Non-pigmented ciliary epithelial cell (primary cell): ENCODE measurements at regions not wholly inside any gene's neighbourhood (a gene's known extent, or its start where the extent isn't known, plus 50 kb on each side); places are given as distances from the start of the nearest gene placed in this dataset.
"Not testable (repeated sequence)": the region's sequence is repeated elsewhere in the genome, so short reads cannot be mapped to it uniquely, and the experiment has no call there.

Source experiments
- DNase-seq: peaks from one replicate; pipeline ENCODE4 v3.0.0-alpha.2; 2010; ENCODE audit warnings: low read depth

DNA sequence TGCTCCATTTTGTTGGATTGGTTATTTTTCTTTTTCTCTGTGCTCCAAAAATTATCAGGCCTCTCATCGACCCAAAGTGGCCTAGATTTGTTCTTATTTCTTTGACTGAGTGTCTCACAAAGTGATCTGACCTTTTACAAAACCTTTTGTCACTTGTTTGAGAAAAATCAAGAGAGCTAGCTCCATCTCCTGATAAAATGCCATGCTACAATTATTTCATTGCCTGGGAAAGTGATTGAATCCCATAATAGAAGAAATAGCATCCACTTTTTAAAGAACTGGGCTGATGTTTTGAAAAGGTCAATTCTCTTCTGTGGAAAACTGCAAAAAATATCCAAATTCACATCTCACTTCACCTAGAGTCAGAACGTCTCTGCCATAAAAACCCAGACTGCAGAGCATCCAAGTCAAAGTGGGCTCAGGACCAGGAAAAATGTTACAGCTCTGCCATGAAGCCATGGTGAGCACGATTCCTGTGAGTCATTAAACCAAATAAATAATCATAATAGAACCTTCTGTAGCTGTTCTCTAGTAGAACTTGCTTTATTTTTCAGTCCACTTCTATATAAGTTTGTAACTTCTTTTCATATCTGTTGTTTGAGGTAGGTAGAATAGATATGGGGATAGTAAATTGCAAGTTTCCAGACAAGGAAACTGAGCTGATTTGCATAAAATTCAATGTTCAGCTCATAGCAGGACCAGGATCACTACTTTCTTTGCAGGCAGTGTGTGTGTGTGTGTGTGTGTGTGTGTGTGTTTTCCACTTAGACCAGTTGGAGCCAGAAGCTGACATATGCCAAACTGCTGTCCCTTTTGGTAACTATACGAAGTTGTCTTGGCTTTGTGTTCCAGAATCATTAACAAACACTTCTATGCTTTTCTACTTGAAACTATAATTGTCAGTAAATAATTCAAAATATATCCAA is 632.5 kb upstream of the ANKRD30A start:
- DNase-seq = no peak

DNA sequence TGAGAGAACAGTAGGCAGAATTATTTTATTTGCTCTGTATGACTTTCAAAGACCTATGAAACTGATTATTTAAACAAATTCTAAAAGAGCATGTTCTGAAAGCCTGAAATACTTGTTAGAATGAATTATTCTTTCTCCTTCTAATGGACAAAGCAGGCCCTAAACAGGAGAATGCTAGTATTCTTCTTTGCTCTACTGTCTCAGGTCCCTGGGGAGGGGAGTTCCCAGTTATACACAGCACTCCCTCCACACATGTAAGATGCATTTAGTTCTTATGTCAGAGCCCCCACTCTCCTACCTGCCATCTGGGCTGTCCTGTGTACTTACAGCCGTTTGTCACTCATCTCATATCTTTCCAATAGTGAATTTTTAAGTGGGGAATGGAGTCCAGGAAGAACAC is 633.5 kb upstream of the ANKRD30A start:
- no peak for DNase-seq

DNA sequence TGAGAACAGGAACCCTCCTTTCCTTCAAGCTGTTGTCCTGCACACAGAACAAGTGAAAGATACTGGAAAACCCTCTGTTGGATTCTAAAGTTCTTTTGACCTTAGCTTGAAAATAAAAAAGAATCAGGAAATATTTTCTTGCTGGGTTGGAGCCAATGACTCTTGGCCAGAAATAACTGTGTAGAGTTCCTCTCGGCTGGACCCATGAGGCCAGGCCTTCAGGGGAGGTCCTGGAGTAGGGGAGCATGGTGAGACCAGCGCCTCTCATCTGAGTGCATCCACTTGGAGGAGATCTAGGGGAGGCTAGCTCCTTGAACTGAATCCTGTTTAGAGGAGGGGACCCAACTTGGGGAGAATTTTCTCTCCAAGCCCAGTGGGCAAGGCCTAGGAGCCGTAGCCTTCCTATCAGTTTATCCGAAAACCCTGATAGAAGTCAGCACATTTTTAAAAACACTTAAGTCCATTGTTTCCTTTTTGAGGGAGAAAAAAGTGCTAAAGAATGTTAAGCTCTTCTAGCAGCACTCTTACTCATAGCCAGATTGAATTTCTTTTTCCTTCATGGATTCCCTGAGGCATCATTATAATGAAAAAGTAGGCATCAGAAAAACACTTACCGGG is 635.7 kb upstream of the ANKRD30A start:
- DNase-seq = peak; percentile 75

DNA sequence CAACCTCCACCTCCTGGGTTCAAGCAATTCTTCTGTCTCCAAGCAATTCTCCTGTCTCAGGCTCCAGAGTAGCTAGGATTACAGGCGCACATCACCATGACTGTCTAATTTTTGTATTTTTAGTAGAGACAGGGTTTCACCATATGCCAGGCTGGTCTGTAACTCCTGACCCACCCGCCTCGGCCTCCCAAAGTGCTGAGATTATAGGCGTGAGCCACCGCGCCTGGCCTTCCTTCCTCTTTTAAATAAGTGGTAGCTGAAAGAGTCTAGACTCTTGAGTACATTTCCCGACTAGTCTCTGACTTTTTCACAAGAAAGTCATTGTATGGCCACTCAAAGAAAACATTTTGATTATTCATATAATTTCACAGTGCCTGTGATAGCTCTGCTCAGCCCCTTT is 636.2 kb upstream of the ANKRD30A start:
- DNase-seq = no peak

DNA sequence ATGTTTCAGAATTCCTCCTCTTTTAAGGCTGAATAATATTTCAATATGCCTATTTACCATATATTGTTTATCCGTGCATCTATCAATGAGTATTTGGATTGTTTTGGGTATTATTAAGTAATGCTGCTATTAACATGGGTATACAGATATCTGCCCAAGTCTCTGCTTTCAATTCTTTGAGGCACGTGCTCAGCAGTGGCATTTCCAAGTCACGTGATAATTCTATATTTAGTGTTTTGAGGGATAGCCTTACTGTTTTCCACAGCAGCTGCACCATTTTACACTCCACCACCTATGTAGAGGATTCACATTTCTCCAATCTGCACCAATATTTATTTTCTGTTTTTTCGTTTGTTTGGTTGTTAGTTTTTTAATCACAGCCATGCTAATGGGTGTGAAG is 636.8 kb upstream of the ANKRD30A start:
- no peak for DNase-seq

DNA sequence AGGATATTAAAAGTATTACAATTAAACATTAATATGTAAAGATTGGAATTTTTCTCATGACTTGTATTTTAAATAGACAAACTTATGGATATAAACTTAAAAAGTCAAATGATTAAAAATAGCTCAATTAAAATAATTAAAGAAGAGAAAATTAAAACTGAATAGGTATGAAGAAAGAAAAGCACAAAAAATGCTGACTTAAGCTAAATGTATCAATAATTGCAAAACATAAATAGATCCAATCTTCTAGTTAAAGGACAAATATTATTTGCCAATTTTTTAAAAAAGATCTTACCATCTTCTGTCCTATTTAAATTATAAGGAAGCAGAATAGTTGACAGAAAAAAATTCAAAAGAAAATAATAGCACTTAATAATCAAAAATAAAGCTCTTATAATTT is 646.3 kb upstream of the ANKRD30A start:
- DNase-seq = no peak

DNA sequence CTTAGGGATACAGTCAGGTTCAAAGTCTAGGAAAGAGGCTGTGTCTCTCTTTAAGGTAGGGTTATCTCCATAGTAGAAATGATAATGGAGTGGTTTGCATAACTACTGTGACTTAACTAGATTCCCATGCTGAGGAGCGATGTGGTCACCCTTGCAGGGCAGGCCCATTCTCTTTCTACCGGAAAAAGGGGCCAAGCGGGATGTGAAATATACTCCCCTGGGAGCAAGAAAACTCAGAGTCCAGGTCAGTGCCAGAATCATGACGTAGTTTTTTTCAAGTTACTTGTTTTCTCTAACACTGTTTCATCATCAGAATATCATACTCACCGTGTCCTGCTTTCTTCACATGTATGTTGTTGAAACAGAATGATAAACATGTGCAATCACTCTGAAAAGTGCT is 649.0 kb upstream of the ANKRD30A start:
- no peak for DNase-seq

DNA sequence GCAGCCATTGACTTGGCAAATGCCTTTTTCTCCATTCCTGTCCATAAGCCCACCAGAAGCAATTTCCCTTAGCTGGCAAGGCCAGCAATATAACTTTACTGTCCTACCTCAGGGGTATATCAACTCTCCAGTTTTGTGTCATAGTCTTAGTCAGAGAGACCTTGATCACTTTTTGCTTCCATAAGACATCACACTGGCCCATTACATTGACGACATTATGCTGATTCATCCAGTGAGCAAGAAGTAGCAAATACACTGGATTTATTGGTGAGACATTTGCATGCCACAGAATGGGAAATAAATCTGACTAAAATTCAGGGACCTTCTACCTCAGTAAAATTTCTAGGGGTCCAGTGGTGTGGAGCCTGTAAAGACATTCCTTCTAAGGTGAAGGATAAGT is 649.7 kb upstream of the ANKRD30A start:
- no peak for DNase-seq

DNA sequence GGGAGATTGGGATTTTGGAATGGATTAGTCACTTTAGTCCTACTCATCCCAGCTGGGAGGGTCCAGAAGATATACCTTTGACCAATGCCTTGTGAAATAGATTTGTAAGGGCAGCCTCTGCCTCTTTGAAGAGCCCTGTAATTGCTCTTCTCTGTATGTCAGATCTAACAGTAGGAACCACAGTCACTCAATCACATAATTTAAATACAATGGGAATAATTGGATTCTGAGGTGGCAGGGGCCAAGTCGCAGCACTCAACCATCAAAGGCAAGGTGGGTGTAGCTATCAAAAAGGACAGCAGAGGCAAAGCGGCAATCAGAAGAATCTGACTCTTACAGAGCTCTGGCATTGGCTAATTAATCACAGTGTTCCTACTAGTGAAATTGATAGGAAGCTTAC is 650.9 kb upstream of the ANKRD30A start:
- DNase-seq = no peak

DNA sequence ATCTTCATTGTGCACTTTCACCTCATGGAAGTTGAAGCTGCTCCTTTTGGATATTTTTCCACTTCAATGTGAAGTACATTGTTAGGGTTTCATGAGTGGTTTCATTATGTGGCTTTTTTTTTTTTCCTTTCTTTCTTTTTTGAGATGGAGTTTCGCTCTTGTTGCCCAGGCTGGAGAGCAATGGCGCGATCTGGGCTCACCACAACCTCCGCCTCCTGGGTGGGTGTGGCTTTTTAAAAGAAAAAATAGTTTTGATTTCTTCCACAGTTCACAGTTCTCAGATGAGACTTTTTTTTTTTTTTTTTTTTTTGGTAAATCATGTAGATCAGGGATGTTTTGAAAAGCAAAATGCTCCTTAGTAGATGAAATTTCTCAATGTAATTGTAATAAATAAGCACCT is 652.3 kb upstream of the ANKRD30A start:
- no peak for DNase-seq

DNA sequence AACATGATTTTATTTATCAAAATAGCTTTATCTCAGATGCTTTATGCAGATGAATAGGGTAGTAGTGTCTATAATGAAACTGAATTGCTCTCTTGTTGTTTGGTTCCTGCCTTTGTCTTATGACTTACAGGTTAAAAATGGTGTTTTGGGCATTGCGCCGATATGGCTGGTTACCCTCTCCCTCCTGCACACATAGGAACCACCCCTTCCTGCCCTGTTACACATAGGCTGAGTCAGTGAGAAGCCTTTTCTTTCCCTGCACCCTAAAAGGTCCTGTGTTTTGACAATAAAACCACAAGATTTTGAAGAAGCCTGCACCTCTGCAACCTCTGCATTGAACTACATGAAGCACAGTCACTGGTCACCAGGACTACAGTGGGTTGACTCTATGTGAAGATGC is 655.8 kb upstream of the ANKRD30A start:
- DNase-seq = no peak

DNA sequence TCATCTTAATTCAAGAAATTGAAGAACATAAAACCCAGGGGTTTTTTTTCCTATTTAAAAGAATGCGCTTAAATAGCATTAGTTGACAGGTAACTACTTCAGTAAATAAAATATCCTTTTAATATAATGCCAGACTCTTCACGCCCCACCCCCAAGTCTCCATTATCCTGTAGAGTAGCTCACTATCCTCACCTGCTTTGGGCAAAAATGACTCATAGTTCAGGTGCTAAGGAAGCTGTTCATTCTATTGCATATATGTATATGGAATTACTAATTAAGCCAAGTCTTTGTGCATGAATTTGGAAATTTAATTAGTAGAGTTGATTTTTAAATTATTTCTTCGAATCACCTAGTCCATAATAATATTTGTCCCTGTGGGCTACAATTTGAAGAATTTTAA is 656.8 kb upstream of the ANKRD30A start:
- no peak for DNase-seq

DNA sequence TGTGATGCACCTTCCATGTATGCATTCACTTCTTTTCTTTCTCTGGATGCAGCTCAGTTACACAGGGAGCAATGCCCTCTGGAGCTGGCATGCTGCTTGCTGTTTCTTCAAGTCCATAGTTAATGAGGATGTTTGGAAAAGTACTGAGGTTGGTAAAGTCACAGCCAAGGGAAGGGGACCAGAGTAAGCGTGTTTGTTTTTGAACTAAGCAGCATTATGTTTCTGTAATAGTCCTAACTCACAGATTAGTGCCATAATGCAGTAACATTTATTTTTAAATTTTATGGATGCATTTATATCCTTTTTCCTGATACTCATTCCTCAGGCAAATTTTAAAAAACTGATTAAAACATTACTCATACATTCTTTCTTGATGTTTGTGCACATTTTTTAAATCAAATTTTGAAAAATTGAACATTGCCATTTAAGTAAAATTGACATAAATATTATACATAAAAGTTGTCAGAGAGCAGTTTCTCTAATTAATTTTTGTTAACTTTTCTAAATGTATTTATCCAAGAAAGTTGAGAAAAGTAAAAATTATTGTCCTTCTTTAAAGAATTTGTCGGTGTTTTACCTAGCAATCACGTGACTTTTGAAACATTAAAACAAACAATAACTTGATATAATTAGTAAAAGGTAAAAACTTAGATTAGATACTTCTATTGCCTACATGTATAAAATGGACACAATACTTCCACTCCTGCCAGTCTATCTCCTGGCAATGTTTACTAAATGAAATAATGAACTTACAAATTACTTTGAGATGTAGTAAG is 659.6 kb upstream of the ANKRD30A start:
- no peak for DNase-seq

DNA sequence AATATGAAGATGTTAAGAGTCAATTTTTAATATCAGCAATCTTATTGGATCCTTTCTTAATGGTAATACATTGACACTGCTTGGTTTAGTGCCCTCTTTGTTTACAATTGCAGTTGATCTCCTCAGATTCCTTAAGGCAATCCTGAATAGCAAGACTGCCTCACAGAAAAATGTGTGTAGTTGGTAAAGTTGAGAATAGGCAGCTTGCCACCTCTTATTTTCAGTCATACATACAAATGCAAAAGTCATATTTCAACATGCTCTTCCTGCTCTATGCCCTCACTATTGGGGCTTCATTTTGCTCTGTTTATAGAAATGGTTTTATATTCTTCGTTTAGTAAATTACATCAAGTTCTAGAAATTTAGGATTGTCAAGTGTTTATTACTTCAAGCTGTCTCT is 661.1 kb upstream of the ANKRD30A start:
- DNase-seq = no peak

DNA sequence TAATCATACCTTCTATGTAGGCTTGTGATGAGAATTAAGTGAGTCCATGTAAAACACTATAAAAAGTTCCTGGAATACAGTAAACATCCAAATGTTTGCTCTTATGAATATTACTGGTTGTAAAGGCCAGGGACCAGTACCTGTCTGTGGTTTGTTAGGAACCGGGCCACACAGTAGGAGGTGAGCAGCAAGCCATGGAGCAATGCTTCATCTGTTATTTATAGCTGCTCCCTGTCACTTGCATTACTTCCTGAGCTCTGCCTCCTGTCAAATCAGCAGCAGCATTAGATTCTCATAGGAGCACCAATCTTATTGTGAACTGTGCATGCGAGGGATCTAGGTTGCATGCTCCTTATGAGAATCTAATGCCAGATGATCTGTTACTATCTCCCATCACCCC is 662.0 kb upstream of the ANKRD30A start:
- DNase-seq = no peak

DNA sequence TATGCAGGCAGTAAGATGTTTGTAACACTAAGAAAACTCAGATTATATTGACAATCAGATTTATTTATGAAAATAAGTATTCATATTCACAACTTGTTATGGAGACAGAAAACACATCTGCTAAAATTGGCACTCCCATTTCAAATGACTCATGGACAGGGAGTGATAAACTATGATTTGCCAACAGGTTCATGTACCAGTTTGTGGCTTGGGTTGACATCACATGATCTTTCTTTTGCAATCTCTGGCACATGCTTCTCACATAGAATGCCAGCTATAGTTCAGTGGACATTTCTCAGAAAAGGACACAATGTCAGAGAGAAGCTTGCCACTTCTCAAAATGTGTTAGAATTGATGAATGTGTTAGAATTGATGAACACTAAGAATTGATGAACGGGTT is 663.2 kb upstream of the ANKRD30A start:
- DNase-seq = no peak

DNA sequence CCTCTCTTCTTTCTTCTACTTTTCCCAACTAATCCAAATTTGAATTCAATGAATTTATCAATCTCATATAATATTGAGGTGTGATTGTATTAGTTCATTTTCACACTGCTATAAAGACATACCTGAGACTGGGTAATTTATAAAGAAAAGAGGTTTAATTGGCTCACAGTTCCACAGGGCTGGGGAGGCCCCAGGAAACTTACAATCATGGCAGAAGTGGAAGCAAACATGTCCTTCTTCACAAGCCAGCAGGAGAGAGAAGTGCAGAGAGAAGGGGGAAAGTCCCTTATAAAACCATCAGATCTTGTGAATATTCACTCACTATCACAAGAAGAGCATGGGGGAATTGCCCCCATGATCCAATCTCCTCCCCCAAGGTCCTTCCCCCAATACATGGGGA is 667.0 kb upstream of the ANKRD30A start:
- not testable (repeated sequence) for DNase-seq

DNA sequence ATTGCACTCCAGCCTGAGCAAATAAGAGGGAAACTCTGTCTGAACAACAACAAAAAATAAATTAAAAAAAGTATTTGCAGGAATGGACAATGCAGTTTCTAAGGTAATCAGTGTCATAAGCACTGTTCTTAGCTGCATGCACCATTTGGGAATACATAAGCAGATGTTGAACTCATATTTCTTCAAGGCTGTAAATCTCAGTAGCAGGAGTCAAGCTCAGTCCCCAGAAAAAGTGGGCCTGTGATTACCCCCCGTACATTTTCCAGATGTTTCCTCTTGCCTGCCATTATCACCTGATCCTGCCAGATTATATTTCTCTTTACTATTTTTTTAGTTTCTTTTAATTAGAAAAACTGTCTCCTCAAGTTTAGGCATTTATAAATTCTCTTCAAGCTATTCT is 667.6 kb upstream of the ANKRD30A start:
- DNase-seq = no peak

DNA sequence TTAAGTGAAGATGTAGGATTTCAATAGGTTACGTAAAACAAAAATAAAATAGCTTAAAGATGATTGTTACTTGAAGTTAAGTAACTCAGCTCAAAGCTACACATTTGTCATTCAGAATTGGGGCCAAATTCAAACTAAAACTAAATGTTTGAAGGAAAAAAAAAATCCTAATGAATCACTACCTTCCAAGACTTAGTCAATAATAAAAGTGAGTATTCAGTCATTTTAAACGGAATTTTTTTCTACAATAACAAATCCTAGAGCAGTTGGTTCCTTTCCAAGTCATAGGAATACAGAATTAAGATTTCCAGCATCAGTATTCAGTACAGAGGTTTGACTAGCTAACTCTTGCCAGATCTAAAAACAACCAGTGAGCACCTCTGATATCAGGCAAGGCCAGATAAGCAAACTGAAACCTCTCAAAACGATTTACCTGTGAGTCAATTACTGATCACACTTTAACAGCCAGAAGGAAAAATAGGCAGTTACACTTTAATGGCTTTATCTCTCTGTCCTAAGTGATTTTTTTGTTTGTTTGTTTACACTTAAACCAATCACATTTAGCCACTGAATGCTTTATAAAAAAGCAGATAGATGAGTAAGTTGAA is 669.8 kb upstream of the ANKRD30A start:
- DNase-seq = no peak

DNA sequence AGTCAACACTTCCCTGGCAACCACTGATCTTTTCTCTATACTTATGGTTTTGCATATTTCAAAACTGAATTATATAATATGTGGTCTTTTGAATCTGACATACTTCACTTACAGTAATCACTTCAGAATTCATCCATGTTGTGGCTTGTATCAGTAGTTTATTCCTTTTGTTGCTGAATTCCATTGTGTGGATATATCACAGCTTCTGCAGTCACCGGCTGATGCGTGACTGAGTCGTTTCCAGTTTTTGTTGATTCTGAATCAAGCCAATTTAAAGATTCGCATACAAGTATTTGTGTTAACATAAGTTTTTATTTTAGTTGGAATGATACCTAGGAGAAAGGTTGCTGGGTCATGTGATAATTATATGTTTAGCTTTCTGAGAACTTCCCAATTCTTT is 672.5 kb upstream of the ANKRD30A start:
- DNase-seq = no peak

DNA sequence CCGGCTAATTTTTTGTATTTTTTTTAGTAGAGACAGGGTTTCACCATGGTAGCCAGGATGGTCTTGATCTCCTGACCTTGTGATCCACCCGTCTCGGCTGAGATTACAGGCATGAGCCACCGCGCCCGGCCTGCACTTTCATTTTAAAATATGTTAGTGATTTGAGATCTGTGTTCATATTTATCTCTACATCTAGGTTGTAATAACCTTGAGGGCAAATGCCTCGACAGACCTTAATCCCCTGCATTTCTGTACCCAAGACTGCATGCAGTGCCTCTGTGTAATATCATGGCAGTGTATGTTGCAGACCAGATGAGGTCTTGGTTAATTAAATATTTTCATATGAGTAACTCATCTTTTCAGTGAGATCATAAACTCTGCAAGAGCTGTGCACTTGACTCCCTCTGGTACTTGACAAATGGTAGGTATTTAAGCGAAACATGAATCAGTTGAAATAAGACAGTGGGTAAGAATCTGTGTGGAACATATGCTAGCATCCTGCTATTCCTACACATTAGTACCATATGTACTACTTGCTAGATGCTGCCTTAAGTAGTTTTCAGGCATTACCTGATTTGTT is 673.9 kb upstream of the ANKRD30A start:
- no peak for DNase-seq

DNA sequence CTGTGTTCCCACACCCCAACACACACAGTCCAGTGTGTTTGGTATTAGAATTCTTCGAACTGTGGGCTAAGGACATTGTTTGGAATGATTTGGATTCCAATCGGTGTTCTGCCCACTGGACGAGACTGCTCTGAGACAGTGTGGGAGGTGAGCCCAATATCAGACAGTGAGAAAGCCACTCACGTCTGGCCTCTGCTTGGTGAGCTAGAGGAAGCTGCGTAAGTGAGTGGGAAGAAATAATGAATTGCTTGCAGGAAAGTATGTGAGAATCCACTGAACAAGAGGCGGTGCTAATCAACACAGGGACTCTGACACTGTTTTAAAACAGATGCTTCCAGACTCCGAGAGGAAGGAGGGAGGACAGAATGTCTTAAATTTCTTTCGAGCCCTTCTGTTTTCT is 675.0 kb upstream of the ANKRD30A start:
- peak; percentile 68 for DNase-seq
